ENCODE measurements at regions not wholly inside any gene's neighbourhood (a gene's known extent, or its start where the extent isn't known, plus 50 kb on each side); places are given as distances from the start of the nearest gene placed in this dataset.

- TF ChIP-seq CTCF (IDR thresholded peaks at IDR 0.05) (no peak), POLR2A (IDR thresholded peaks at IDR 0.05; ENCODE audit: low read depth) (no peak), POLR2AphosphoS5 (IDR thresholded peaks at IDR 0.05) (no peak), EP300 (IDR thresholded peaks at IDR 0.05) (no peak)
Measured at GRCh38 chr7:68109299-68109698, 1112.7 kb downstream of the TYW1 start.

Data from esophagus muscularis mucosa (tissue), 4 donors.